GM18505 (cell line): ENCODE measurements at regions not wholly inside any gene's neighbourhood (a gene's known extent, or its start where the extent isn't known, plus 50 kb on each side); places are given as distances from the start of the nearest gene placed in this dataset.

Experiments
- ATAC-seq: cut with Tn5 transposase; IDR thresholded peaks from one replicate; pipeline ENCODE4 v1.9.1; 2021; ENCODE audit not compliant: unreplicated experiment
- POLR2A ChIP-seq: IDR thresholded peaks from 4 replicates; pipeline ENCODE4 v1.6.1; 2011; ENCODE audit warnings: borderline replicate concordance; ENCODE audit not compliant: insufficient read depth, insufficient read length; ENCODE audit errors: extremely low read depth

DNA sequence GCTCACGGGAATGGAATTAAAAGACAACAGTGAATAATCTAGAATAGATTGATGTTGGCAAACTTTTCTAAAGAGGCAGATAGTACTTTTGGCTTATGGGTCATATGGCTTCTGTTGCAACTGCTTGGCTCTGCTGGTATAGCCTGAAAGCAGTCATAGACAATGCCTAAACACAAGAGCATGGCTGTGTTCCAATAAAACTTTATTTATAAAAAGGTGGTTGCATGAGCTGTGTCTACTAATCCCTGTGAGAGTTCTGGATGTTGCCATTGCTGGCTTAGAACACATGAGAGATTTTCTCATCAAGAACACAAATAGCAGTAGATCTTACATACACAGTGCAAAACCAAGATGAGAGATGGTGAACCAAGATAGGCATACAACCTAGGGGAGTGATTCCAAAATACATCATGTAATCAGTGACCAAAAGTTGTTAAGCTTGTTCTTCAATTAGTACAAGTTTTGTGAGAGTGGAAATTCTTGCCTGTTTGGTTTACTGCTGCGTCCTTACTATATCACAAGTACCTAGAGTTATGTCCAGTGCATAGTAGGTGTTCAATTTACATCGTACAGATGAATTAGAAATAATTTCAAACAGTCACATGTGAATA is 380.0 kb downstream of the METTL4 start:
- no peak for TF ChIP-seq POLR2A
- ATAC-seq = no peak

DNA sequence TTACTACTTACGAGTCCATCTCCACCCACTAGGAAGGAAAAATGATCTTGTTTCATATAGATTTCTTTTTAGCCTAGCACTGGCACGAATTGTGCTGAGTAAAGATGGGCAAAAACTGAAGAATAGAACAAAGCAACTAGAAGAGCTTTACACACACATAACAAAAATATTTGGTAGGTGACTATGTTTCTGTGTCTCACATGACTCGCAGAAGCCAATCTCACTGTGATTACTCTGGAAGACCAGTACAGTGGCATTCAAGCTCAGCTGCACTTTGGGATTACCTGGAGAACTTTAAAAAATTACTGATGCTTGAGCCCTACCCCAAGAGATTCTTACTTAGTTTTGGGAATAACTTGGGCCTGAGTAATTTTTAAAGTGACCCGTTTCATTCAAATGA is 378.7 kb downstream of the METTL4 start:
- no peak for TF ChIP-seq POLR2A
- ATAC-seq = no peak

DNA sequence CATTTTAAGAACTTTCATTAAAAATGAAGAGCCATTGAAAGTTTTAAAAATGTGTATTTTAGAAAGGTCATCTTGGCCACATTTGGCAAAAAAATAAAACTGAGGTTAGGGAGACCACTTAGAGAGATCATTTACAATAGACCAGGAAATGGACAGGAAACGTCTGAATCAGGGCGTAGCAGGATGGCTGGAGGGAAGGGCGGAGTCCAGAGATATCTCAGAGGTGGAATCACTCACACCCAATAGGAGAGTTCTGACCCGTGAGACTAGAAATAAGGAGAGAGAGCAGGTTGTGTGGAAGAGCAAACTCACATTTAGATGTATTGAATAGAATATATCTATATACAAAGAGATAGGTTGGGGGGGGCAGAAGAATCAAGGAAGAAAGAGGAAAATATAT is 373.4 kb downstream of the METTL4 start:
- ATAC-seq = no peak
- TF ChIP-seq POLR2A = no peak

DNA sequence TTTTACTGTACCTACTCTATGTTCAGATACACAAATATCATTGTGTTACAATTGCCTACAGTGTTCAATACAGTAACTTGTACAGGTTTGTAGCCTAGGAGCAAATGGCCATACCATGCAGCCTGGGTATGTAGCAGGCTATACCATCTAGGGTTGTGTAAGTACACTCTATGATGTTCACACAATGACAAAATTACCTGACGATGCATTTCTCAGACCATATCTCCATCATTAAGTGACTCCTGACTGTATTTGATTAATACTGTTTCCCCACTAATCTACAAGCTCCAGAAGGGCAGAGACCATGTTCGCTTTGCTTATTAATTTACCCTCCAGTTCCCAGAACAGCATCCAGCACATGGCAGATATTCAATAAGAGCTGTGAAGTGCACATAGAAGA is 372.2 kb downstream of the METTL4 start:
- no peak for ATAC-seq
- TF ChIP-seq POLR2A = no peak

DNA sequence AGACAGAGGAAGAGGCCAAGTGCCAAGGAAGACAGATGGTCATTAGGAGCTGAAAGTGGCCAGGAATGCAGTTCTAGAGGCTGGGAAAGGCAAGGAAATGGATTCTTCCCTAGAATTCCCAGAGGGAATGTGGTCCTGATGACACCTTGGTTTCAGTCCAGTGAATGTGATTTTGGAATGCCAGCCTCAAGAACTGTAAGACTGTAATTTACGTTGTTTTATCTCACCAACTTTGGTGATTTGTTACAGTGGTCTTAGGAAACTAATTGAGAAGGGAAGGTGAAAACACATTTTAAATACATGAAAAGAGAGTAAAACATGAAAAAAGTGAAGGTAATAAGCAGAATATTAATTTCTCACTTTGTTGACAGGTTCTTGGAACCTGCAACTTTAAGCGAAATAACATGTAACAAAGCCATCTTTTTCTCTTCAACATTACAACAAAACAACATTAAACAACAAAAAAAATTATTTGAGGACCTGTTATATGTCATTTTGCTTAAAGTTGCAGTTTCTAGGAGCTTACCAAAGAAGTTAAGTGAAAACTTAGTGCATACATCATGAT is 370.2 kb downstream of the METTL4 start:
- TF ChIP-seq POLR2A = no peak
- no peak for ATAC-seq

DNA sequence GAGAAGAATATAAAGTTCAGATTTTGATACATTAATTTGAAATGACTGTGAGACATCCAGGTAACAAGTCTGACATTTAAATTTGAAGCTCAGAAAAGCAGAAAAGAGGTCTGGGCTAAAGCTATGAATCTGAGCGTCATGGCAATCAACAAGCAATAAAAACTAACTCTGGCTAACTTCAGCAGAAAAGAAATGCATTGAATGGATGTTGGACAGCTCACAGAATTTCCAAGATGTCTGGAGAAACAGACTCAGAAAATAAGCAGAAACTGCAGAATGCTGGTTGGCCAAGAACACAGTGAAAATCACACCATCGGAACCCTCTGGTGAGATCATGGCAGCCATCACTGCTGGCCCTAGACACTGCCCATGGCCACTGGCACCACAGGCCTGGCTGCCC is 366.6 kb downstream of the METTL4 start:
- TF ChIP-seq POLR2A = no peak
- ATAC-seq = no peak

DNA sequence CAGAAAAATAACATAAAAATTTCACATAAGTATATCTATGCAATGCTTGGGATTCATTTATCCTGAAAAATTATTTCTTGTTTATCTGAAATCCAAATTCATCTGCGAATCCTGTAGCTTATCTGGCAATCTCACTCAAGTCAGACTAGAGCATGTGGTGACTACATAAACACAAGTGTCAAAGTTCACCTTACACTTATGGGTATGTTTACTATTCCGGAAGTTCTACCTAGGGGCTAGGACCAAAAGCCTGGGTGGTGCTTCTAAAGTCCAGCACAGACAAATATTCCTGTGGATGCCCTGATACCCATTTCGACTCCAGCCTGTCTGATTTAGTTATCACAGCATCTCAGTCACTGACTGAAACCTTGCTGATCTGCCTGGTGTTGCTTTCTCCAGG is 364.0 kb downstream of the METTL4 start:
- TF ChIP-seq POLR2A = no peak
- ATAC-seq = no peak

DNA sequence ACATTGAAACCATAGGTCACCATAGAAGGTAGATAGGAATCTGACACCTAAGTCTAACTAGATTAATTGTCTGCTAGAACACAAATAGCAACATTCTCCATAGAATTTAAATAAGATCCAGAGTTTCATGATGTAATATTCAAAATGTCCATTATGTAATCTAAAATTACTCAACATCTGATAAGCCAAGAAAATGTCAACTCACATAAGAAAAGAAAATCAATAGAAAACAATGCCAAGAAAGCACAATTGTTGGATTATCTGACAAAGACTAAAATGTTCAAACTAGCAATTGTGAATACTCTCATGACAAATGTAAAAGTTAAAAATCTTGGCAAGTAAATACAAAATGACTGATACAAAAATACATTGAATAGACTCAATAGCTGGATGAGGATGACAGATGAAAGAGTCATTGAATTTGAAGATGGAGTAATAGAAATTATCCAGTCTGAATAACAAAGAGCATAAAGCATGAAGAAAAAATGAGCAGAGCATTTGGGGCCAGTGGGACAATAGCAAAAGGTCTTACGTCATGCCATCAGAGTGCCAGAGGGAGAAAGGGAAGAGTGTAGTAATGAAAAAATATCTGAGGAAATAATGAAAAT is 358.6 kb downstream of the METTL4 start:
- no peak for ATAC-seq

DNA sequence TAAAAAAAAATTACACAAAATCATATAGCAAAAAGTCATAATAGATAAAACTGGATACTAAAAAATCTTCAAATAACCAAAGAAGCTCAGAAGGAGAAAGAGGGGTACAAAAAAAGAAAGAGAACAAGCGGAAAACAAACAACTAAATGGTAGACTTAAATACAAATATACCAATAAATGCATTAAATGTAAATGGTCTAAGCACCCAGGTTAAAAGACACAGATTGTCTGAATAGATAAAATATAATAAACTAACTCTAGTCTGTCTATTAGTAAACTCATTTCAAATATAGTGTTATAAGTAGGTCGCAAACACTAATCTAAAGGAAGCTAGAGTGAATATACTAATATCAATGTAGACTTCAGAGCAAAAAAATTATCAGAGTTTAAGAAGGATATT is 357.4 kb downstream of the METTL4 start:
- no peak for TF ChIP-seq POLR2A
- ATAC-seq = no peak

More for the DNA sequence above, 358.6 kb downstream of the METTL4 start:
- TF ChIP-seq POLR2A = no peak

DNA sequence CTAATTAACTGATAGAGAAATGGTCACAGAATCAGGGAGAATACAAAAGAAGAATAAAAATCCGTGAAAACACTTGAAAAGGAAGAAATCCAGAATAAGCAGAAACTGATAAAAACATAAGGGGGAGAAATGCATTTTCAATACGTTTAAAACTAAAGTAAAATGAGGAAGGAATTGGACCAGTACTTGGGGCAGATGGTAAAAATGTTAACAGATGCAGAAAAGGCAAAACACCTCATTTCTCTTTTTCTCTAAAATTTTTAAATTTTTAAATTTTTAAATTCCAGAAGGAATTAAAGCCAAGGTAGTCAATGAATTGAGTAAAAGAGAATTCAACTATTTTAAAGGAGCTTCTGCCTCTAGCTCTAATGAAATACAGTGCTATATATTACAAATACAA is 353.9 kb downstream of the METTL4 start:
- TF ChIP-seq POLR2A = no peak
- no peak for ATAC-seq

DNA sequence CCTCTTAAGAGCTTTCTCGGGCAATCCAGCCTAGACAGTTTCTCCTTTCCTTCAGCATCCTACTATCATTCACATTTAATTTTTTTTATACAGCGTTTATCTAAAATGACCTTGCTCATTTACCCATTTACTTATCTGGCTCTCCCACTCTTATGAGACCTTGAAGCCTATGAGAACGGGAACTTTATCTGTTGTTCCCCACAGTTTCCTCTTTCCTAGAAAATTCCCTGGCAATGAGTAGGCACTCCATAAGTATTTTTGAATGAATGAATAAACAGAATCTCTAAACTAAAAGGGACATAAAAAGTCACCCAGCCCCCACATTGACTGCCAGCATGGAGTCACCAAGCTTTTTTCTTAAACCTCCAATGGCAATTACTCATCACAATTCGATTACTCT is 353.2 kb downstream of the METTL4 start:
- TF ChIP-seq POLR2A = no peak
- ATAC-seq = no peak

DNA sequence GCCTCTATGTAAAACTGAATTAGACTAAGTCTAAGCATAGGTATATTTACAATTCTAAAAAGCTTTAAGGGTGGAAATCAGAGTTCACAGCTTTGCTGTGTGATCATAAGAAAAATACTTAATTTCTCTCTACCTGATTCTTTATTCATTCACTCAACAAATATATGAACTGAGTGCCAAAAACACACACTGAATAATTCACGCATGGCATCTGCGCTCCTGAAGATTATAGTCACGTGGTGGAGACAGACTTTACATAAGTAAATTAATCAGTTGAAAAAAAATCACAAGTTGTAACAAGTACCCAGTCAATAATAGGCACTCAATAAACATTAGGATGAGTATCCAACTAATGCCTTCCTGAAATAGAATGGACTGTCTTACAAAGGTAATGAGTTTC is 351.6 kb downstream of the METTL4 start:
- no peak for TF ChIP-seq POLR2A
- no peak for ATAC-seq

DNA sequence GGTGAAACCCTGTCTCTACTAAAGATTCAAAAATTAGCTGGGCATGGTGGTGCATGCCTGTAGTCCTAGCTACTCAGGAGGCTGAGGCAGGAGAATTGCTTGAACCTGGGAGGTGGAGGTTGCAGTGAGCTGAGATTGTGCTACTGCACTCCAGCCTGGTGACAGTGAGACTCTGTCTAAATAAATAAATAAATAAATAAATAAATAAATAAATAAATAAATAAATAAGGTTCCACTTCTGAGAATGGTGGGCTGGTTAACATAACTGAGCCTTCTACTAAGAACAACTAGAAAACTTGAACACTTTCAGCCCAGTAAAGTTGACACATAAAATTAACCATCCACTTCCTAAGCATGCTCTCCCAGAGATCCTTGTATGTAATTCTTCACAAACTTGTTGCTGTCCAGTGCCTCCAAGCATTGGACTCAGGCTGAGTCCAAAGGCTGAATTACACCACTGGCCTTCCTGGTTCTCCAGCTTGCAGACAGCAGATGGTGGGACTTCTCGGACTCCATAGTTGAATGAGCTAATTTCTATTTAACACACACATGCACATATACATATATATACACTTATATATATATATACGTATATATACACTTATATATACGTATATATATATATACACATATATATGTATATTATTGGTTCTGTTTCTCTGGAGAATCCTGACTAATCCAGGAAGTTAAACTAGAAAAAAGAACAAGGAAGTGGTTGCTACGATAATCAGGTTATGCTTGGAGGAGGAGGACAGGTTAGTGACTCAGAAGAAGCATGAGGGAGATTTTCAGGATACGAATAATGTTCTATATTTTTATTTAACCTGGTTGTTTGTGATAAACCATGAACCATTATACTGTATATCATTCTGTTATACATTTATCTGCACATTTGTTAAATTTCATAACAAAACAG is 348.8 kb downstream of the METTL4 start:
- ATAC-seq = no peak
- no peak for TF ChIP-seq POLR2A
